ENCODE measurements at regions not wholly inside any gene's neighbourhood (a gene's known extent, or its start where the extent isn't known, plus 50 kb on each side); places are given as distances from the start of the nearest gene placed in this dataset.
"Not testable (repeated sequence)": the region's sequence is repeated elsewhere in the genome, so short reads cannot be mapped to it uniquely, and the experiment has no call there.

DNA sequence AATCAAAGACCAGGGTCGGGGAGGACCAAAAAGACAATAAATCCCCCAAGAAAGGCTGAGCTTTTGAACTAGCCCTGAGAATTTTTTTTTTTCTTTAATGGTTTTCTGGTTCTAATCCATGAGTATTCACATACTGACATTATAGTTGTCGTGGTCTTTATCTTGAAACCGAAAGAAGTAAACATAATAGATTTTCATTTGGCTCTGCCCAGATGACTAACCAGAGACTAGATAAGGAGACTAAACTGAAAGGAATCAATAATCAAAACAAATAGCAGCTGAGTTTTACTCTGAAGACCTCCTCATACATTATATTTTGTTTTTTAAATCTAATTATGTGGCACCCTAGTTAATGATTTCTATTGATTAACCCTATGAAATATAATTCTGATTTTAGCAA, 381.4 kb downstream of the CNTN3 start:
- no peaks in the 10 kb centered on the region for H3K4me1 ChIP-seq (ENCODE audit: control insufficient read depth, insufficient read depth, low read length, poor library complexity, severe bottlenecking)
- no peak overlapping the region for H3K27ac Mint-ChIP-seq
- peaks cover 3 to 18% (median 6%) of the 10 kb centered on the region in 7 donors for H3K9me3 Mint-ChIP-seq
- H3K27me3 Mint-ChIP-seq = no peaks in the 10 kb centered on the region
- H3K4me1 Mint-ChIP-seq = no peaks in the 10 kb centered on the region
- no peaks in the 10 kb centered on the region for H3K36me3 ChIP-seq (ENCODE audit: control insufficient read depth, insufficient read depth, low read length)
- H3K4me3 Mint-ChIP-seq = no peak overlapping the region
- H3K9me3 ChIP-seq (ENCODE audit: control insufficient read depth in 2 of 2, low read length in 2 of 2) = peaks cover 0 to 1% of the 10 kb centered on the region in 2 experiments
- H3K36me3 Mint-ChIP-seq = no peaks in the 10 kb centered on the region
- ATAC-seq (ENCODE audit: low read depth in 2 of 2) (no peak), DNase-seq (no peak)
- H3K27me3 ChIP-seq (ENCODE audit: control insufficient read depth, insufficient read depth, low read length) = no peaks in the 10 kb centered on the region
- H3K4me3 ChIP-seq (ENCODE audit: low read depth, low read length) = no peak overlapping the region
- no peak overlapping the region for H3K27ac ChIP-seq (ENCODE audit: insufficient read depth, low read length, poor library complexity, severe bottlenecking)

DNA sequence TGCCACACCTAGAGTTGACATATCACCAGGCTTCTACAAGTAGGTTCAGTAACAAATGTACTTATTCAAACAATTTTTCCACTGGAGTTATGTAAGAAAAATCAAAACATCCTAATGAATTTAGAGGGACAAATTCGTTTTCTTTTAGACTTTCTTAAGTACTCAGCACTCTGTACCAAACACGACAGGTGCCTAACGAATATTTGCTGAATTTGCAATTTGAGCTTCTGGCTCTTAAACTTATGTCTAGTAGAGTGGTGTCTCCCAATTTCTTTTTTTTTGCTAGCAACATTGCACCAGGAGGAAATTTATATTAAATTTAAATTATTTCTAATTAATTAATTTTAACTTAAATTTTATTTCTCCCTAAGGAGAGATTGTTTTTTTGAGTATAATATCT, 397.0 kb downstream of the CNTN3 start:
- Histone ChIP-seq H3K4me3 (ENCODE audit: low read depth, low read length) (no peak overlapping the region), H3K4me1 (ENCODE audit: control insufficient read depth, insufficient read depth, low read length, poor library complexity, severe bottlenecking) (no peaks in the 10 kb centered on the region), H3K9me3 (ENCODE audit: control insufficient read depth in 2 of 2, low read length in 2 of 2) (no peaks in the 10 kb centered on the region), H3K27me3 (ENCODE audit: control insufficient read depth, insufficient read depth, low read length) (no peaks in the 10 kb centered on the region), H3K36me3 (ENCODE audit: control insufficient read depth, insufficient read depth, low read length) (no peaks in the 10 kb centered on the region), H3K27ac (ENCODE audit: insufficient read depth, low read length, poor library complexity, severe bottlenecking) (no peak overlapping the region)
- Mint-ChIP-seq H3K36me3 (no peaks in the 10 kb centered on the region), H3K4me1 (no peaks in the 10 kb centered on the region), H3K27ac (no peak overlapping the region), H3K4me3 (no peak overlapping the region), H3K9me3 (peaks cover 3 to 16% (median 6%) of the 10 kb centered on the region in 7 donors), H3K27me3 (no peaks in the 10 kb centered on the region)
- DNase-seq (no peak), ATAC-seq (ENCODE audit: low read depth in 2 of 2) (no peak)

DNA sequence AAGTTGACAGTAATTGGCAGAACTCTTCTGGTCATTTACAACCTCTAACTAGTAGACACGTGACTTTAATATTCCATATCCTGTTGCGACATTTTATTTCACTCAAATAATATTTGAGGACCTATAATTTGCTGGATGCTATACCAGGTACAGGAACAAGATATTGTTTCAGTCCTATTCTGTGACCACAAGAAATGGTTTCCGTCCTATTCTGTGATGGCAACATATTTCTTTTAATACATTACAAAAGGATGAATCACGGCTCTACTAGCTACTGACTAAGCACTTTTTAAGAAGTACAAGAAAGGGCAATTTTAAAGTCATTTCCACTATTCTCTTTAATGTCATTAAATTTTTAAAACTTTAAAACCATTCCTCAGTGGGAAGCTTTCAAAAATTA, 400.2 kb downstream of the CNTN3 start:
- Histone ChIP-seq H3K9me3 (ENCODE audit: control insufficient read depth in 2 of 2, low read length in 2 of 2) (no peaks in the 10 kb centered on the region), H3K27ac (ENCODE audit: insufficient read depth, low read length, poor library complexity, severe bottlenecking) (no peak overlapping the region), H3K36me3 (ENCODE audit: control insufficient read depth, insufficient read depth, low read length) (no peaks in the 10 kb centered on the region), H3K27me3 (ENCODE audit: control insufficient read depth, insufficient read depth, low read length) (no peaks in the 10 kb centered on the region), H3K4me1 (ENCODE audit: control insufficient read depth, insufficient read depth, low read length, poor library complexity, severe bottlenecking) (no peaks in the 10 kb centered on the region), H3K4me3 (ENCODE audit: low read depth, low read length) (no peak overlapping the region)
- Mint-ChIP-seq H3K27ac (no peak overlapping the region), H3K4me3 (no peak overlapping the region), H3K9me3 (peaks cover 3 to 14% (median 7%) of the 10 kb centered on the region in 7 donors), H3K4me1 (no peaks in the 10 kb centered on the region), H3K36me3 (no peaks in the 10 kb centered on the region), H3K27me3 (no peaks in the 10 kb centered on the region)
- DNase-seq = no peak
- ATAC-seq (ENCODE audit: low read depth in 2 of 2) = no peak

DNA sequence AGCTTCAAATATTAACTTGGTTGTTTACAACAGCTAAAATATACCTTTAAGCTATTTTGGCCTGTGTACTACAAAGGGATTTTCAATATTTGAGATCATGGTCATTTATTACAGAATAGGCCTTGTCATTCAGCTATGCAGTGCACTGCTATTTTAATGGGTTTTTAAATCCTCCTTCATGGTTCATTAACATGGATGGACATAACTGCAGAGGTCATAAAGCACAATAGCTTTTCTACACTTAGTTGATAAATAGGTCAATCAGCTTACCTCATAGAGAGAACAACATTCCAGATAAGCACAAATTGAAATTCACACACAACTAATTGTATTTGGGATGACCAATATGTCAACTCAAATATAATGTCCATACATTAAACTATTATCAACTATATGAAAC, 403.7 kb downstream of the CNTN3 start:
- no peaks in the 10 kb centered on the region for H3K27me3 ChIP-seq (ENCODE audit: control insufficient read depth, insufficient read depth, low read length)
- no peaks in the 10 kb centered on the region for H3K4me1 ChIP-seq (ENCODE audit: control insufficient read depth, insufficient read depth, low read length, poor library complexity, severe bottlenecking)
- Mint-ChIP-seq H3K9me3 (peaks cover 3 to 22% (median 10%) of the 10 kb centered on the region in 7 donors), H3K36me3 (no peaks in the 10 kb centered on the region), H3K27me3 (no peaks in the 10 kb centered on the region), H3K4me3 (no peak overlapping the region), H3K4me1 (no peaks in the 10 kb centered on the region), H3K27ac (no peak overlapping the region)
- H3K4me3 ChIP-seq (ENCODE audit: low read depth, low read length) = no peak overlapping the region
- DNase-seq (no peak), ATAC-seq (ENCODE audit: low read depth in 2 of 2) (no peak)
- H3K27ac ChIP-seq (ENCODE audit: insufficient read depth, low read length, poor library complexity, severe bottlenecking) = no peak overlapping the region
- no peaks in the 10 kb centered on the region for H3K36me3 ChIP-seq (ENCODE audit: control insufficient read depth, insufficient read depth, low read length)
- H3K9me3 ChIP-seq (ENCODE audit: control insufficient read depth in 2 of 2, low read length in 2 of 2) = peaks cover 0 to 3% of the 10 kb centered on the region in 2 experiments

DNA sequence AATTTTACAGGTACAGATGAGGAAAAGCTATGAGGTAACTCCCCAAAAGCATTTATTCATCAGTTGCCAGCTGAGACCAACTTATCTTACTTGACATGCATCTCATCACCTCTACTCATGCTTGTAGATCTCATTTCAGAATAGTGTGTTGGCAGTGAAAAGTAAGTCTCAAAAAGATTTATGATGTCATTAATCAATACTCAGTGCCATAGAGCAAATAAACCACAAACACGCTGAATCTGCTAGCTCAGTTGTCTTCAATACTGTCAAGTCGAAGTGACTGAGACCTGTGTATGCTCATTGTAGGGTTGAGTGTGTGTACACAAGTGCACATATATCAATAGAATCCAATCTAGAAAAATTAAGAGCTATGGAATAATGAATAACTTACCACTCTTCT, 413.5 kb downstream of the CNTN3 start:
- Mint-ChIP-seq H3K4me3 (no peak overlapping the region), H3K9me3 (peaks cover 0 to 15% (median 4%) of the 10 kb centered on the region in 7 donors), H3K27ac (no peak overlapping the region), H3K4me1 (no peaks in the 10 kb centered on the region), H3K27me3 (no peaks in the 10 kb centered on the region), H3K36me3 (no peaks in the 10 kb centered on the region)
- Histone ChIP-seq H3K9me3 (ENCODE audit: control insufficient read depth in 2 of 2, low read length in 2 of 2) (peaks cover 0 to 6% of the 10 kb centered on the region in 2 experiments), H3K4me3 (ENCODE audit: low read depth, low read length) (no peak overlapping the region), H3K4me1 (ENCODE audit: control insufficient read depth, insufficient read depth, low read length, poor library complexity, severe bottlenecking) (no peaks in the 10 kb centered on the region), H3K36me3 (ENCODE audit: control insufficient read depth, insufficient read depth, low read length) (no peaks in the 10 kb centered on the region), H3K27me3 (ENCODE audit: control insufficient read depth, insufficient read depth, low read length) (no peaks in the 10 kb centered on the region), H3K27ac (ENCODE audit: insufficient read depth, low read length, poor library complexity, severe bottlenecking) (no peak overlapping the region)
- no peak for ATAC-seq (ENCODE audit: low read depth in 2 of 2)
- no peak for DNase-seq

DNA sequence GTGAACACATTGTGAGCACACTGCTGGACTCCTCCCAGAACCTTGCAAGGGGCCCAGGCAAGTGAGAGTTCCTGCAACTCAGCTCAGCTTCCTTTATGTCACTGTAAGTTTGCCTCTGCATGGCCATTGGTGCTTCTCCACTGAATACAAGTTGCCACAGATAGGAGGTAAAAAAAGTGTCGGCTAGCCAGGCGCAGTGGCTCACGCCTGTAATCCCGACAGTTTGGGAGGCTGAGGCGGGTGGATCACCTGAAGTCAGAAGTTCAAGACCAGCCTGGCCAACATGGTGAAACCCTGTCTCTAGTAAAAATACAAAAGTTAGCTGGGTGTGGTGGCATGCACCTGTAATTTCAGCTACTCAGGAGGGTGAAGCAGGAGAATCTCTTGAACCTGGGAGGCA, 435.8 kb downstream of the CNTN3 start:
- H3K4me1 Mint-ChIP-seq; DNase-seq; H3K4me1 ChIP-seq (ENCODE audit: control insufficient read depth, insufficient read depth, low read length, poor library complexity, severe bottlenecking); H3K9me3 ChIP-seq (ENCODE audit: control insufficient read depth in 2 of 2, low read length in 2 of 2); H3K36me3 ChIP-seq (ENCODE audit: control insufficient read depth, insufficient read depth, low read length); H3K27me3 Mint-ChIP-seq; H3K36me3 Mint-ChIP-seq; ATAC-seq (ENCODE audit: low read depth in 2 of 2); H3K27me3 ChIP-seq (ENCODE audit: control insufficient read depth, insufficient read depth, low read length); H3K4me3 ChIP-seq (ENCODE audit: low read depth, low read length); H3K4me3 Mint-ChIP-seq; H3K27ac ChIP-seq (ENCODE audit: insufficient read depth, low read length, poor library complexity, severe bottlenecking); H3K27ac Mint-ChIP-seq: not testable (repeated sequence)
- peaks cover 6 to 29% (median 7%) of the 10 kb centered on the region in 7 donors for H3K9me3 Mint-ChIP-seq

DNA sequence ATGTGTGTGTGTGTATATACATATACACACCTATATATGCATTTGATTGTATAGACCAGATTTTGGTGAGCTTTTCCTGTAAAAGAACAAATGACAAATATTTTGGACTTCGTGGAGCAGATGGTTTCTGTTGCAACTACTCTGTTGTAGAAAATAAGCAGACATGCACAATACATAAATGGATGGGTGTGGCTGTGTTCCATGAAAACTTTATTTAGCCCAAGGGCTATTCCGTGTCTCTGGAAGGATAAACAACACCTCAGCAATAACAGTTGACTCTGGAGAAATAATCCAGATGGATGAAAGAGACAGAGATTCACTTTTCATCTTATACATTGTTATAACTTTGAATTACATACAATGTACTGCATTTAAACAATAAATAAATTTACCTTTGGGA, 441.4 kb downstream of the CNTN3 start:
- Histone ChIP-seq H3K27me3 (ENCODE audit: control insufficient read depth, insufficient read depth, low read length) (no peaks in the 10 kb centered on the region), H3K4me3 (ENCODE audit: low read depth, low read length) (no peak overlapping the region), H3K27ac (ENCODE audit: insufficient read depth, low read length, poor library complexity, severe bottlenecking) (no peak overlapping the region), H3K4me1 (ENCODE audit: control insufficient read depth, insufficient read depth, low read length, poor library complexity, severe bottlenecking) (no peaks in the 10 kb centered on the region), H3K36me3 (ENCODE audit: control insufficient read depth, insufficient read depth, low read length) (no peaks in the 10 kb centered on the region), H3K9me3 (ENCODE audit: control insufficient read depth in 2 of 2, low read length in 2 of 2) (no peaks in the 10 kb centered on the region)
- Mint-ChIP-seq H3K36me3 (no peaks in the 10 kb centered on the region), H3K27ac (no peak overlapping the region), H3K9me3 (peaks cover 0 to 9% (median 2%) of the 10 kb centered on the region in 7 donors), H3K4me3 (no peak overlapping the region), H3K4me1 (no peaks in the 10 kb centered on the region), H3K27me3 (no peaks in the 10 kb centered on the region)
- ATAC-seq (ENCODE audit: low read depth in 2 of 2) (no peak), DNase-seq (no peak)

DNA sequence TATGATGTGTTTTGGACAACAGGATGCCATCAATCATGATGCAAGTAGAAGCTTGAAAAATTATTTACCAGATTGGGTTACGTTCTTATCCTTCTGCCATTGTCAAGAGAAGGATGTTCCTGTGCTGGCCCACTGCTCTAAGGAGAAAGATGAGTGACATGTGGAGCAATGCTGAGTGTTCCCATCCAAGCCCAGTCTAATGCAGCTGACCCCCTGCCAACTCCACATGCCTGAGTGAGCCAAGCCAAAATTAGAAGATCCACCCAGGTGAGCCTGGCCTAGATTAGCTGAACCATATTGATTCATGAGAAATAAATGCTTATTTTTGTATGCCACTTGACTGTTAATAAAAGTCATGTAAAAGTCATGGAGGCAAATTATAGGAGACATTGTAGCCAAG, 446.5 kb downstream of the CNTN3 start:
- H3K27me3 ChIP-seq (ENCODE audit: control insufficient read depth, insufficient read depth, low read length) = no peaks in the 10 kb centered on the region
- no peaks in the 10 kb centered on the region for H3K4me1 ChIP-seq (ENCODE audit: control insufficient read depth, insufficient read depth, low read length, poor library complexity, severe bottlenecking)
- H3K27ac ChIP-seq (ENCODE audit: insufficient read depth, low read length, poor library complexity, severe bottlenecking) = no peak overlapping the region
- H3K36me3 ChIP-seq (ENCODE audit: control insufficient read depth, insufficient read depth, low read length) = no peaks in the 10 kb centered on the region
- no peak overlapping the region for H3K4me3 ChIP-seq (ENCODE audit: low read depth, low read length)
- H3K4me3 Mint-ChIP-seq = no peak overlapping the region
- no peak for DNase-seq
- H3K9me3 Mint-ChIP-seq = peaks cover 0 to 24% (median 5%) of the 10 kb centered on the region in 7 donors
- H3K27me3 Mint-ChIP-seq = no peaks in the 10 kb centered on the region
- no peaks in the 10 kb centered on the region for H3K36me3 Mint-ChIP-seq
- no peak overlapping the region for H3K27ac Mint-ChIP-seq
- ATAC-seq (ENCODE audit: low read depth in 2 of 2) = no peak
- no peaks in the 10 kb centered on the region for H3K4me1 Mint-ChIP-seq
- H3K9me3 ChIP-seq (ENCODE audit: control insufficient read depth in 2 of 2, low read length in 2 of 2) = no peaks in the 10 kb centered on the region

Data from CD4-positive, CD25-positive, alpha-beta regulatory T cell (primary cell).